Loucy (cell line): ENCODE measurements at regions not wholly inside any gene's neighbourhood (a gene's known extent, or its start where the extent isn't known, plus 50 kb on each side); places are given as distances from the start of the nearest gene placed in this dataset.

ENCODE experiments used
- EZH2phosphoT487 ChIP-seq: fragments of 200-600 bp; IDR thresholded peaks from 2 replicates; pipeline ENCODE4 v1.6.1; 2018; ENCODE audit warnings: antibody characterized with exemption, mild to moderate bottlenecking, moderate library complexity, borderline replicate concordance
- TF ChIP-seq, protein P1 (sequence below): fragments of 200-600 bp; sonication (generic); conservative IDR thresholded peaks from 2 replicates; pipeline ENCODE4 v1.5.1; 2014; ENCODE audit warnings: mild to moderate bottlenecking, antibody characterized with exemption, low read length

DNA sequence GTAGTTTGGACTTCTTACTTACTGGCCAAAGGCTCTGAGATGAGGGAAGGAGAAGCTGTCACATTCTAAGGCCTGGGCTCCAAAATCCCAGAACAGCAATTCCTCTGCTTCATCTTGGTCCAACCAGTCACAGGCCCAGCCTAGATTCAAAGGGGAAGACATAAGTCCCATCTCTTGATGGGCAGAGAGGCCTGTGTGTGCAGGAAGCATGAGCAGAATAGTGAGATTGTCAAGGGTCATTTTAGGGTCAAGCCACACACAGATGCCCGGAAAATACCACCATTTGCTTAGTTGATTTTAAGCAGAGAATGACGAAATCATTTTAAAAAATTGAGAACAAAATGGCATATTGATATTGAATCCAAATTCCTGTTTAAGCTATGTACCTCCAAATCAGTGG lies 580.9 kb upstream of the ZFP42 start:
- TF ChIP-seq, protein P1, sequence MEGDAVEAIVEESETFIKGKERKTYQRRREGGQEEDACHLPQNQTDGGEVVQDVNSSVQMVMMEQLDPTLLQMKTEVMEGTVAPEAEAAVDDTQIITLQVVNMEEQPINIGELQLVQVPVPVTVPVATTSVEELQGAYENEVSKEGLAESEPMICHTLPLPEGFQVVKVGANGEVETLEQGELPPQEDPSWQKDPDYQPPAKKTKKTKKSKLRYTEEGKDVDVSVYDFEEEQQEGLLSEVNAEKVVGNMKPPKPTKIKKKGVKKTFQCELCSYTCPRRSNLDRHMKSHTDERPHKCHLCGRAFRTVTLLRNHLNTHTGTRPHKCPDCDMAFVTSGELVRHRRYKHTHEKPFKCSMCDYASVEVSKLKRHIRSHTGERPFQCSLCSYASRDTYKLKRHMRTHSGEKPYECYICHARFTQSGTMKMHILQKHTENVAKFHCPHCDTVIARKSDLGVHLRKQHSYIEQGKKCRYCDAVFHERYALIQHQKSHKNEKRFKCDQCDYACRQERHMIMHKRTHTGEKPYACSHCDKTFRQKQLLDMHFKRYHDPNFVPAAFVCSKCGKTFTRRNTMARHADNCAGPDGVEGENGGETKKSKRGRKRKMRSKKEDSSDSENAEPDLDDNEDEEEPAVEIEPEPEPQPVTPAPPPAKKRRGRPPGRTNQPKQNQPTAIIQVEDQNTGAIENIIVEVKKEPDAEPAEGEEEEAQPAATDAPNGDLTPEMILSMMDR, result no peak
- TF ChIP-seq EZH2phosphoT487, result no peak
